ENCODE measurements at regions not wholly inside any gene's neighbourhood (a gene's known extent, or its start where the extent isn't known, plus 50 kb on each side); places are given as distances from the start of the nearest gene placed in this dataset.

DNA sequence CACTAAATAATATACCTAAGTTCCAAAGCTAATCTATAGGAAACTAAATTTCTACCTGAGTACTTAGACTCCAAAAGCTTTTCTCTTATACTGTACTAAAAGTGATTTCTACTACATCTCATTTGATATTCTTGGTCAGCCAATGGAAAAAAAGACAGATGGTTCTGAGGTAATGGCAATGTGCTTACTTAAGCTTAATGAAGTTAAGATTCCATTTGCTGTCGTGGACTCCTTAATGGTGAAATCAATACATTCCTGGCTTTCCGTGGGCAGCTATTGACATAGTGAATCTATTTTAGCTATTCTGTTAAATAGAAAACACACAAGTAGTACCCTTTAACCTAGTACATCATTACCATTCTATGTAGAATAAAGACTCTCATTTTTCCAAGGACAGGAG is 1825.6 kb upstream of the CDH9 start:
- TF ChIP-seq, protein P1, sequence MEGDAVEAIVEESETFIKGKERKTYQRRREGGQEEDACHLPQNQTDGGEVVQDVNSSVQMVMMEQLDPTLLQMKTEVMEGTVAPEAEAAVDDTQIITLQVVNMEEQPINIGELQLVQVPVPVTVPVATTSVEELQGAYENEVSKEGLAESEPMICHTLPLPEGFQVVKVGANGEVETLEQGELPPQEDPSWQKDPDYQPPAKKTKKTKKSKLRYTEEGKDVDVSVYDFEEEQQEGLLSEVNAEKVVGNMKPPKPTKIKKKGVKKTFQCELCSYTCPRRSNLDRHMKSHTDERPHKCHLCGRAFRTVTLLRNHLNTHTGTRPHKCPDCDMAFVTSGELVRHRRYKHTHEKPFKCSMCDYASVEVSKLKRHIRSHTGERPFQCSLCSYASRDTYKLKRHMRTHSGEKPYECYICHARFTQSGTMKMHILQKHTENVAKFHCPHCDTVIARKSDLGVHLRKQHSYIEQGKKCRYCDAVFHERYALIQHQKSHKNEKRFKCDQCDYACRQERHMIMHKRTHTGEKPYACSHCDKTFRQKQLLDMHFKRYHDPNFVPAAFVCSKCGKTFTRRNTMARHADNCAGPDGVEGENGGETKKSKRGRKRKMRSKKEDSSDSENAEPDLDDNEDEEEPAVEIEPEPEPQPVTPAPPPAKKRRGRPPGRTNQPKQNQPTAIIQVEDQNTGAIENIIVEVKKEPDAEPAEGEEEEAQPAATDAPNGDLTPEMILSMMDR (IDR thresholded peaks at IDR 0.05): no peak
- no peak for TF ChIP-seq POLR2A (IDR thresholded peaks at IDR 0.05)
